Medulla oblongata (tissue), 1 donor: ENCODE measurements at regions not wholly inside any gene's neighbourhood (a gene's known extent, or its start where the extent isn't known, plus 50 kb on each side); places are given as distances from the start of the nearest gene placed in this dataset.
A peak's percentile ranks its signal among the peaks of the same experiment; 100 is the strongest.

Experiments
- DNase-seq: peaks from one replicate; pipeline ENCODE4 v3.0.0-alpha.2; 2015; ENCODE audit errors: extremely low spot score

GRCh38 chr3:152717252-152717651 is 117.7 kb upstream of the P2RY1 start:
- DNase-seq, result no peak

GRCh38 chr3:152718810-152719209 is 116.1 kb upstream of the P2RY1 start:
- no peak for DNase-seq

- no peak for DNase-seq
These were observed 115.7 kb upstream of the P2RY1 start for GRCh38 chr3:152719264-152719663.

GRCh38 chr3:152720951-152721718 is 113.8 kb upstream of the P2RY1 start:
- no peak for DNase-seq

GRCh38 chr3:152724270-152724669 is 110.7 kb upstream of the P2RY1 start:
- DNase-seq, result no peak

GRCh38 chr3:152728231-152728980 is 106.5 kb upstream of the P2RY1 start:
- no peak for DNase-seq

- no peak for DNase-seq
These were observed 105.0 kb upstream of the P2RY1 start for GRCh38 chr3:152729906-152730305.

GRCh38 chr3:152731511-152731910 is 103.4 kb upstream of the P2RY1 start:
- DNase-seq, result no peak

- no peak for DNase-seq
These were observed 101.3 kb upstream of the P2RY1 start for GRCh38 chr3:152733584-152734119.

GRCh38 chr3:152737021-152737908 is 97.7 kb upstream of the P2RY1 start:
- no peak for DNase-seq

- peak; percentile 16 for DNase-seq
These were observed 96.3 kb upstream of the P2RY1 start for GRCh38 chr3:152738656-152739055.

- no peak for DNase-seq
These were observed 92.3 kb upstream of the P2RY1 start for GRCh38 chr3:152742368-152743347.

GRCh38 chr3:152745646-152746045 is 89.3 kb upstream of the P2RY1 start:
- no peak for DNase-seq

GRCh38 chr3:152754303-152754702 is 80.6 kb upstream of the P2RY1 start:
- DNase-seq, result no peak

GRCh38 chr3:152756807-152757206 is 78.1 kb upstream of the P2RY1 start:
- DNase-seq, result no peak

GRCh38 chr3:152760024-152760563 is 74.8 kb upstream of the P2RY1 start:
- no peak for DNase-seq

- DNase-seq, result no peak
These were observed 74.3 kb upstream of the P2RY1 start for GRCh38 chr3:152760591-152760990.

GRCh38 chr3:152768478-152768877 is 66.5 kb upstream of the P2RY1 start:
- DNase-seq, result no peak

GRCh38 chr3:152769523-152769922 is 65.4 kb upstream of the P2RY1 start:
- DNase-seq, result no peak

- DNase-seq, result no peak
These were observed 64.6 kb upstream of the P2RY1 start for GRCh38 chr3:152770296-152770695.
